Adipocyte (in vitro differentiated cells): ENCODE measurements at regions not wholly inside any gene's neighbourhood (a gene's known extent, or its start where the extent isn't known, plus 50 kb on each side); places are given as distances from the start of the nearest gene placed in this dataset.
A peak's percentile ranks its signal among the peaks of the same experiment; 100 is the strongest.

Source experiments
- DNase-seq: peaks from one replicate; pipeline ENCODE4 v3.0.0-alpha.2; 2015; ENCODE audit warnings: low read depth
- H3K27me3 ChIP-seq: replicated peaks from 2 replicates; pipeline ENCODE4 v1.7.0; 2013; ENCODE audit warnings: mild to moderate bottlenecking, low read length, moderate library complexity; ENCODE audit not compliant: control insufficient read depth, insufficient read depth
- H3K36me3 ChIP-seq: 2 replicates; pipeline ENCODE4 v1.7.0; 2013; ENCODE audit warnings: low read length, mild to moderate bottlenecking, moderate library complexity; ENCODE audit not compliant: control insufficient read depth, insufficient read depth, severe bottlenecking
- H3K4me1 ChIP-seq: 2 replicates; pipeline ENCODE4 v1.7.0; 2013; ENCODE audit warnings: mild to moderate bottlenecking, low read length, moderate library complexity; ENCODE audit not compliant: control insufficient read depth, insufficient read depth
- H3K4me3 ChIP-seq: 2 replicates; pipeline ENCODE4 v1.7.0; 2013; ENCODE audit warnings: mild to moderate bottlenecking, low read length, moderate library complexity
- H3K9ac ChIP-seq: 2 replicates; pipeline ENCODE4 v1.7.0; 2013; ENCODE audit warnings: mild to moderate bottlenecking, low read length, moderate library complexity
- H3K9me3 ChIP-seq: 2 replicates; pipeline ENCODE4 v1.7.0; 2013; ENCODE audit warnings: mild to moderate bottlenecking, low read length, moderate library complexity; ENCODE audit not compliant: control insufficient read depth

DNA sequence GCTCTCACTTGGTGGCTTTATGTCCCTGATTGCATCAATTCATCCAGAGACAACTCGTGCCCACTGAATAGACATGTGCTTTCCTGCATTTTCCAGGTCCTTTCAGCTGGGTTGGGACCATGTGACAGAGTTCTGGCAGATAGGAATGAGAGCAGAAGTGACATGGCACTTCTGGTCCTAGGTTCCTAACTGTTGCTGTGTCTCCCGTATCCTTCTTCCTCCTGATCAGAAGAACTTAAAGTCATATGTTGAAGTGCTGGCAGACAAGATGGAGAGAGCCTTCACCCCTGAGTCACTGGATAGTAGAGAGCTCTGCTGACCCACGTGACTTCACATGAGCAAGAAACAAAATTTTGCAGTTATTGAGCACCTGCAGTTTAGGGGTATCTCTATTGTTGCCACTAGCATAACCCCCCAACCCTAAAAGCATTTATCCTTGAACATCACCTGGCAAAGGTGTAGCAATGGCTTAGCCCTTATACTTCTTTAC lies 80.0 kb downstream of the NREP start:
- Histone ChIP-seq H3K36me3 (no peaks in the 10 kb centered on the region), H3K9me3 (no peaks in the 10 kb centered on the region), H3K4me3 (no peak overlapping the region), H3K27me3 (no peaks in the 10 kb centered on the region), H3K9ac (no peak overlapping the region), H3K4me1 (peaks cover 35% of the 10 kb centered on the region)
- no peak for DNase-seq

GRCh38 chr5:111676466-111676865 lies 80.5 kb downstream of the NREP start:
- Histone ChIP-seq H3K4me3 (no peak overlapping the region), H3K9me3 (no peaks in the 10 kb centered on the region), H3K27me3 (no peaks in the 10 kb centered on the region), H3K9ac (no peak overlapping the region), H3K4me1 (peaks cover 32% of the 10 kb centered on the region), H3K36me3 (no peaks in the 10 kb centered on the region)
- DNase-seq, result peak; percentile 59

DNA sequence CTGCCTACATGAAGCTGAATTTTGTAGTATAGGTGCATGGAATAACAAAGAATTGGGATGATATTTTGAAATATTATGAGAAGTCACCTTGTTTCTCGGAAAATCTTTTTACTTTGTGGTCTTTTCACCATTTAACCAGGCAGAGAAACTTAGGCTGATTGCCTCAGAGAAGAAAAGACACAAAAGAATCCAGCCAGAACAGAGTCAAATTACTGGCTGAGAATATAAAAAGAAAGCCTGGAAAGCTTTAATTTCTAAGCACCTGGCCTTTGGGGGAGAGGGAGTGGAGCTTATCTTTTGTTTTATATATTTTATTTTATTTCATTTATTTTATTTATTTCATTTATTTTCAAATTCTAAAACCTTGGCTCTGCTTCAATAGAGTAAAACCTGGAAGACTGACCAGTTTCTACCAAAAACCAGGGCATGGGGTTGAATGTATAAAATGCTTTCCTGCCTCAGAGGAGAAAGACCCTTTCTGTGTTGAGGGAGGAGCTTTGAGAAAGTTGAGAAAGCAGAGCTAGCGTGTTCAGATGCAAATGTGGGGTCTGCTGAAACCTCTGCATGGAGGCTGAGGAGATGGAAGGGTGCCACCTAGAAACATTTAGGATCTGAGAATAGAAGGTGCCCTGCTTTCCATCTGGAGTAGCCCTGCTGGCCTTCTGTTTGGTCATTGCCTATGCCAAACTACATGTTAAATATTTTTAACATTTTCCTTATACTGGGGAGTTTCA lies 81.6 kb downstream of the NREP start:
- Histone ChIP-seq H3K9me3 (no peaks in the 10 kb centered on the region), H3K36me3 (no peaks in the 10 kb centered on the region), H3K4me3 (no peak overlapping the region), H3K27me3 (no peaks in the 10 kb centered on the region), H3K4me1 (peaks cover 21% of the 10 kb centered on the region), H3K9ac (no peak overlapping the region)
- DNase-seq, result no peak

- H3K9ac ChIP-seq, result no peak overlapping the region
- H3K4me3 ChIP-seq, result no peak overlapping the region
- H3K9me3 ChIP-seq, result no peaks in the 10 kb centered on the region
- H3K27me3 ChIP-seq, result no peaks in the 10 kb centered on the region
- no peak for DNase-seq
- H3K36me3 ChIP-seq, result no peaks in the 10 kb centered on the region
- H3K4me1 ChIP-seq, result peaks cover 20% of the 10 kb centered on the region
Observed at GRCh38 chr5:111673891-111674626, 82.9 kb downstream of the NREP start.

DNA sequence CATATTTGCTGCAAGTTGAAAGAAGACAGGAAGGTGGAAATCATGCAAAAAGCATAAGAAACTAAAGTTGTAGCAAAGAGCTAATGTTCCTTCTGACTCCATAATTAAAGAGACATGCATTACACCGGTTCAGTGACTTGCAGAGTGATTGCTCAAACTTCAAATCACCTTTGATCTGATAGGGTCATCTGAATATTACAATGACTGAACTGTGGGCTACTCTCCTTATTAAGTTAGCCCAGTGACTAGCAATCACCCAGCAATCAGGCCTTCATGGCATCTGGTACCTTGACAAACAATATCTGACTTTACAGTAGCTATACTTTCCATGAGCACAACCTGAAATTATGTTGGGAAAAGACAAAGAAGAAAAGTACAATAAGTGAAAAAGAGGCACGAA lies 84.9 kb downstream of the NREP start:
- DNase-seq, result no peak
- no peaks in the 10 kb centered on the region for H3K36me3 ChIP-seq
- peaks cover 20% of the 10 kb centered on the region for H3K4me1 ChIP-seq
- H3K4me3 ChIP-seq, result no peak overlapping the region
- H3K9ac ChIP-seq, result no peak overlapping the region
- H3K27me3 ChIP-seq, result no peaks in the 10 kb centered on the region
- no peaks in the 10 kb centered on the region for H3K9me3 ChIP-seq

GRCh38 chr5:111670826-111671492 lies 86.0 kb downstream of the NREP start:
- H3K9ac ChIP-seq, result no peak overlapping the region
- no peaks in the 10 kb centered on the region for H3K27me3 ChIP-seq
- H3K36me3 ChIP-seq, result no peaks in the 10 kb centered on the region
- H3K4me3 ChIP-seq, result no peak overlapping the region
- no peak for DNase-seq
- H3K4me1 ChIP-seq, result peaks cover 8% of the 10 kb centered on the region
- no peaks in the 10 kb centered on the region for H3K9me3 ChIP-seq

DNA sequence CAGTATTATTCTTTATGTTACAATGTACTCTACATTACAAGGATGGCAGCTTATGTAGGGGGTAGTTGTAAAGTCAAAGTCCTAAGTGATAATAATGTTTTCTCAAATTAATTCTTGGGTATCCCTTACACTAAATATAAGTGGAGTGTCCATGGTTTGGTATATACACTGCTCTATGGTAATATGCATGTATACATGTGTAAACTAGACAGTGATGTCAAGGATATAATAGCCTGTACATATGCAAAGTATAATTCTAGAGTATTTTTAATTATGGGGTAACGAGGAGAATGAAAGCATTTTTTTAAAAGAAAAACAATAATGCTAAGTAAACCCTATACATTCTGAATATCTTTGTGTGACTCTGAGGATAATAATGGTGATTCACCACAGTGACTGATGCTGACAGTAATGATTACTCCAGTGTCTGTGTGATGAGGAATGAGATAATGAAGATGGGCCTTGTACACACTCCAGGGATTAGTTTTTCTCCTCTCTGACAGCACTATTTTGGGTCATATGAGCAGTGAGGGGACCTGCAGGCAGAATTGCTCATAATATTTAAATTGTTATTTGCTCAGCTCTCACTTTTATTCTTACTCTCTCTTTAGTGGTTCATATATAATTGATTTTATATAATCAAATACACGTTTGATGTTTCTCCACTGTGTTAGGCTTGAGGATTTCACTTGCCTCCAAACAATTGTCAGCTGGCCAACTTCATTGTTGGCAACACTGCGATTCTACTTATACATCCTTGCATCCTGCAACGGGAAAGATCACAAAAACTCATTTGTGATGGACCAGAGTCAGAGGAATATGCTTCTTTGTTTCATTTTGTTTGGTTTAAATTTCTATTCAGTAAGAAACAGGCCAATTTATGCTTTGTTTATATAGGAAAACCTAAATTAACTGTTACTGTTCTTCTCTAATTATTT lies 88.2 kb downstream of the NREP start:
- H3K9ac ChIP-seq, result no peak overlapping the region
- no peaks in the 10 kb centered on the region for H3K27me3 ChIP-seq
- no peak overlapping the region for H3K4me3 ChIP-seq
- H3K36me3 ChIP-seq, result no peaks in the 10 kb centered on the region
- peaks cover 3% of the 10 kb centered on the region for H3K4me1 ChIP-seq
- H3K9me3 ChIP-seq, result no peaks in the 10 kb centered on the region
- DNase-seq, result no peak

DNA sequence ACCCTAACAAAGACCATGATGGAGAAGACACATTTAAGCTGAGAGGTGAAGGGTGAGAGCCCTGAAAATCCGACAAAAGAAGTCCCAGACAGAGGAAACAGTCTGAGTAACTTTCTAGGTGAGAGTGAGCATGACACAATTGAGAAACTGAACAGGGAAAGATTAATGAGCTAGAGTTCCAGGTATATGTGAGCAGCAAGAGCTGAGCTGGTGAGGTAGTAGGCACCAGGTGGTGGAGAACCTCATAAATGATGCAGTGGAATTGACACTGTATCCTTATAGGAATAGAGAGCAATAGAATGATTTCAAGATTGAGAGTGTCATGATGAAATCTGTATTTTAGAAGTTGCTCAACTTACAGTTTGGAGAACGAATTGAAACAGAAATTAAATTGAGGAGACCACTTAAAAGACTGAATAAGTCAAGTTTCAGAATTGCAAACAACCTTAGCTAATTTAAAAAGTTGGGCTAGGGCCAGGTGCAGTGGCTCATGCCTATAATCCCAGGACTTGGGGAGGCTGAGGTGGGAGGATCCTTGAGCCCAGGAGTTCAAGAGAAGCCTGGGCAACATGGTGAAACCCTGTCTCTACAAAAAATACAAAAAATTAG lies 89.8 kb downstream of the NREP start:
- H3K27me3 ChIP-seq, result no peaks in the 10 kb centered on the region
- no peak overlapping the region for H3K9ac ChIP-seq
- H3K9me3 ChIP-seq, result no peaks in the 10 kb centered on the region
- DNase-seq, result no peak
- H3K4me1 ChIP-seq, result no peaks in the 10 kb centered on the region
- no peak overlapping the region for H3K4me3 ChIP-seq
- H3K36me3 ChIP-seq, result no peaks in the 10 kb centered on the region

- Histone ChIP-seq H3K4me1 (no peaks in the 10 kb centered on the region), H3K9me3 (peaks cover 3% of the 10 kb centered on the region), H3K36me3 (no peaks in the 10 kb centered on the region), H3K27me3 (no peaks in the 10 kb centered on the region), H3K4me3 (no peak overlapping the region), H3K9ac (no peak overlapping the region)
- DNase-seq, result no peak
Observed at GRCh38 chr5:111656580-111656979, 100.4 kb downstream of the NREP start.

- no peak overlapping the region for H3K9ac ChIP-seq
- no peaks in the 10 kb centered on the region for H3K27me3 ChIP-seq
- peak; percentile 67 for DNase-seq
- no peak overlapping the region for H3K4me3 ChIP-seq
- no peaks in the 10 kb centered on the region for H3K36me3 ChIP-seq
- peaks cover 3% of the 10 kb centered on the region for H3K9me3 ChIP-seq
- no peaks in the 10 kb centered on the region for H3K4me1 ChIP-seq
Observed at GRCh38 chr5:111655169-111655924, 101.6 kb downstream of the NREP start.
